ENCODE measurements at regions not wholly inside any gene's neighbourhood (a gene's known extent, or its start where the extent isn't known, plus 50 kb on each side); places are given as distances from the start of the nearest gene placed in this dataset.

- no peak overlapping the region for H3K27ac Mint-ChIP-seq
- no peak overlapping the region for H3K4me3 Mint-ChIP-seq (ENCODE audit: low read depth)
- intact Hi-C loops (cut with micrococcal nuclease): no loop called here
Observed at GRCh38 chr11:45454917-45455401, 168.8 kb upstream of the SYT13 start.

GRCh38 chr11:45453721-45454120 is 167.6 kb upstream of the SYT13 start:
- Mint-ChIP-seq H3K9me3 (no peaks in the 10 kb centered on the region), H3K27me3 (ENCODE audit: low read depth) (peaks cover 2% of the 10 kb centered on the region)
- intact Hi-C loops (cut with micrococcal nuclease): no loop called here

More at GRCh38 chr11:45454917-45455401, 168.8 kb upstream of the SYT13 start:
- no peaks in the 10 kb centered on the region for H3K4me1 Mint-ChIP-seq (ENCODE audit: low read depth)
- H3K9me3 Mint-ChIP-seq: no peaks in the 10 kb centered on the region
- H3K36me3 Mint-ChIP-seq (ENCODE audit: low read depth): no peaks in the 10 kb centered on the region
- H3K27me3 Mint-ChIP-seq (ENCODE audit: low read depth): peaks cover 2% of the 10 kb centered on the region
- no peak for DNase-seq (ENCODE audit: low spot score)

GRCh38 chr11:45451766-45452440 is 165.8 kb upstream of the SYT13 start:
- Mint-ChIP-seq H3K4me3 (ENCODE audit: low read depth) (no peak overlapping the region), H3K9me3 (no peaks in the 10 kb centered on the region), H3K27me3 (ENCODE audit: low read depth) (peaks cover 2% of the 10 kb centered on the region), H3K4me1 (ENCODE audit: low read depth) (no peaks in the 10 kb centered on the region), H3K27ac (no peak overlapping the region), H3K36me3 (ENCODE audit: low read depth) (no peaks in the 10 kb centered on the region)
- DNase-seq (ENCODE audit: low spot score): no peak
- intact Hi-C loops (cut with micrococcal nuclease): no loop called here

More at GRCh38 chr11:45453721-45454120, 167.6 kb upstream of the SYT13 start:
- no peak overlapping the region for H3K27ac Mint-ChIP-seq
- no peaks in the 10 kb centered on the region for H3K36me3 Mint-ChIP-seq (ENCODE audit: low read depth)
- H3K4me1 Mint-ChIP-seq (ENCODE audit: low read depth): no peaks in the 10 kb centered on the region
- DNase-seq (ENCODE audit: low spot score): no peak
- H3K4me3 Mint-ChIP-seq (ENCODE audit: low read depth): no peak overlapping the region

- H3K4me3 Mint-ChIP-seq (ENCODE audit: low read depth): no peak overlapping the region
Observed at GRCh38 chr11:45450189-45450588, 164.0 kb upstream of the SYT13 start.

GRCh38 chr11:45449036-45449601 is 163.0 kb upstream of the SYT13 start:
- Mint-ChIP-seq H3K27ac (no peak overlapping the region), H3K9me3 (no peaks in the 10 kb centered on the region), H3K4me1 (ENCODE audit: low read depth) (no peaks in the 10 kb centered on the region), H3K36me3 (ENCODE audit: low read depth) (no peaks in the 10 kb centered on the region), H3K27me3 (ENCODE audit: low read depth) (no peaks in the 10 kb centered on the region), H3K4me3 (ENCODE audit: low read depth) (no peak overlapping the region)
- DNase-seq (ENCODE audit: low spot score): no peak
- intact Hi-C loops (cut with micrococcal nuclease): no loop called here

More at GRCh38 chr11:45450189-45450588, 164.0 kb upstream of the SYT13 start:
- DNase-seq (ENCODE audit: low spot score): no peak
- Mint-ChIP-seq H3K27me3 (ENCODE audit: low read depth) (no peaks in the 10 kb centered on the region), H3K36me3 (ENCODE audit: low read depth) (no peaks in the 10 kb centered on the region), H3K4me1 (ENCODE audit: low read depth) (no peaks in the 10 kb centered on the region), H3K27ac (no peak overlapping the region), H3K9me3 (no peaks in the 10 kb centered on the region)
- intact Hi-C loops (cut with micrococcal nuclease): no loop called here

GRCh38 chr11:45448561-45448960 is 162.4 kb upstream of the SYT13 start:
- Mint-ChIP-seq H3K27me3 (ENCODE audit: low read depth) (no peaks in the 10 kb centered on the region), H3K4me3 (ENCODE audit: low read depth) (no peak overlapping the region), H3K9me3 (no peaks in the 10 kb centered on the region), H3K27ac (no peak overlapping the region), H3K4me1 (ENCODE audit: low read depth) (no peaks in the 10 kb centered on the region), H3K36me3 (ENCODE audit: low read depth) (no peaks in the 10 kb centered on the region)
- no peak for DNase-seq (ENCODE audit: low spot score)
- intact Hi-C loops (cut with micrococcal nuclease): no loop called here

GRCh38 chr11:45446998-45447397 is 160.9 kb upstream of the SYT13 start:
- no peak overlapping the region for H3K27ac Mint-ChIP-seq
- no peaks in the 10 kb centered on the region for H3K4me1 Mint-ChIP-seq (ENCODE audit: low read depth)
- H3K36me3 Mint-ChIP-seq (ENCODE audit: low read depth): no peaks in the 10 kb centered on the region

GRCh38 chr11:45446434-45446833 is 160.3 kb upstream of the SYT13 start:
- H3K9me3 Mint-ChIP-seq: no peaks in the 10 kb centered on the region
- H3K27me3 Mint-ChIP-seq (ENCODE audit: low read depth): no peaks in the 10 kb centered on the region
- intact Hi-C loops (cut with micrococcal nuclease): no loop called here
- H3K4me3 Mint-ChIP-seq (ENCODE audit: low read depth): no peak overlapping the region
- no peaks in the 10 kb centered on the region for H3K4me1 Mint-ChIP-seq (ENCODE audit: low read depth)
- H3K27ac Mint-ChIP-seq: no peak overlapping the region
- no peaks in the 10 kb centered on the region for H3K36me3 Mint-ChIP-seq (ENCODE audit: low read depth)
- no peak for DNase-seq (ENCODE audit: low spot score)

More at GRCh38 chr11:45446998-45447397, 160.9 kb upstream of the SYT13 start:
- Mint-ChIP-seq H3K9me3 (no peaks in the 10 kb centered on the region), H3K27me3 (ENCODE audit: low read depth) (no peaks in the 10 kb centered on the region), H3K4me3 (ENCODE audit: low read depth) (no peak overlapping the region)
- intact Hi-C loops (cut with micrococcal nuclease): no loop called here
- no peak for DNase-seq (ENCODE audit: low spot score)

- peaks cover 5% of the 10 kb centered on the region for H3K27me3 Mint-ChIP-seq (ENCODE audit: low read depth)
- no peak for DNase-seq (ENCODE audit: low spot score)
- H3K4me1 Mint-ChIP-seq (ENCODE audit: low read depth): no peaks in the 10 kb centered on the region
- H3K9me3 Mint-ChIP-seq: peaks cover 3% of the 10 kb centered on the region
- intact Hi-C loops (cut with micrococcal nuclease): no loop called here
- no peak overlapping the region for H3K27ac Mint-ChIP-seq
- H3K36me3 Mint-ChIP-seq (ENCODE audit: low read depth): no peaks in the 10 kb centered on the region
- no peak overlapping the region for H3K4me3 Mint-ChIP-seq (ENCODE audit: low read depth)
Observed at GRCh38 chr11:45444796-45445195, 158.7 kb upstream of the SYT13 start.

GRCh38 chr11:45440111-45440510 is 154.0 kb upstream of the SYT13 start:
- no peak overlapping the region for H3K4me3 Mint-ChIP-seq (ENCODE audit: low read depth)
- intact Hi-C loops (cut with micrococcal nuclease): no loop called here
- H3K27ac Mint-ChIP-seq: no peak overlapping the region
- peaks cover 8% of the 10 kb centered on the region for H3K9me3 Mint-ChIP-seq
- H3K27me3 Mint-ChIP-seq (ENCODE audit: low read depth): peaks cover 11% of the 10 kb centered on the region
- DNase-seq (ENCODE audit: low spot score): no peak
- no peaks in the 10 kb centered on the region for H3K4me1 Mint-ChIP-seq (ENCODE audit: low read depth)
- no peaks in the 10 kb centered on the region for H3K36me3 Mint-ChIP-seq (ENCODE audit: low read depth)

- intact Hi-C loops (cut with micrococcal nuclease): no loop called here
Observed at GRCh38 chr11:45436966-45437365, 150.8 kb upstream of the SYT13 start.

GRCh38 chr11:45436118-45436517 is 150.0 kb upstream of the SYT13 start:
- intact Hi-C loops (cut with micrococcal nuclease): no loop called here
- DNase-seq (ENCODE audit: low spot score): no peak
- H3K27ac Mint-ChIP-seq: no peak overlapping the region
- no peak overlapping the region for H3K4me3 Mint-ChIP-seq (ENCODE audit: low read depth)
- peaks cover 16% of the 10 kb centered on the region for H3K27me3 Mint-ChIP-seq (ENCODE audit: low read depth)
- H3K9me3 Mint-ChIP-seq: peaks cover 8% of the 10 kb centered on the region
- no peaks in the 10 kb centered on the region for H3K4me1 Mint-ChIP-seq (ENCODE audit: low read depth)
- H3K36me3 Mint-ChIP-seq (ENCODE audit: low read depth): no peaks in the 10 kb centered on the region

More at GRCh38 chr11:45436966-45437365, 150.8 kb upstream of the SYT13 start:
- no peak overlapping the region for H3K4me3 Mint-ChIP-seq (ENCODE audit: low read depth)
- no peaks in the 10 kb centered on the region for H3K36me3 Mint-ChIP-seq (ENCODE audit: low read depth)
- no peak for DNase-seq (ENCODE audit: low spot score)
- H3K4me1 Mint-ChIP-seq (ENCODE audit: low read depth): no peaks in the 10 kb centered on the region
- no peak overlapping the region for H3K27ac Mint-ChIP-seq
- H3K9me3 Mint-ChIP-seq: peaks cover 8% of the 10 kb centered on the region
- H3K27me3 Mint-ChIP-seq (ENCODE audit: low read depth): peaks cover 16% of the 10 kb centered on the region

- Mint-ChIP-seq H3K4me3 (ENCODE audit: low read depth) (no peak overlapping the region), H3K27ac (no peak overlapping the region)
- no peak for DNase-seq (ENCODE audit: low spot score)
Observed at GRCh38 chr11:45435706-45436105, 149.6 kb upstream of the SYT13 start.

More at GRCh38 chr11:45435706-45436105, 149.6 kb upstream of the SYT13 start:
- intact Hi-C loops (cut with micrococcal nuclease): no loop called here
- H3K27me3 Mint-ChIP-seq (ENCODE audit: low read depth): peaks cover 14% of the 10 kb centered on the region
- no peaks in the 10 kb centered on the region for H3K36me3 Mint-ChIP-seq (ENCODE audit: low read depth)
- peaks cover 8% of the 10 kb centered on the region for H3K9me3 Mint-ChIP-seq
- no peaks in the 10 kb centered on the region for H3K4me1 Mint-ChIP-seq (ENCODE audit: low read depth)

Measured in activated T-helper 2 cell treated with anti-CD3 and anti-CD28 coated beads, Interferon-gamma antibody, Interleukin-2, Interleukin-4, amounts not matched to agents 10 μg/mL and 5 μg/mL and 100 μg/mL, durations not matched to agents 14 hours and 24 hours and 36 hours (primary cell).